K562 (cell line): ENCODE measurements at regions not wholly inside any gene's neighbourhood (a gene's known extent, or its start where the extent isn't known, plus 50 kb on each side); places are given as distances from the start of the nearest gene placed in this dataset.

ENCODE experiments used
- ZNF274 ChIP-seq: IDR thresholded peaks from 2 replicates; pipeline ENCODE4 v1.6.1; 2011; ENCODE audit warnings: low read depth, mild to moderate bottlenecking, low read length, moderate library complexity, borderline replicate concordance
- ZNF764 ChIP-seq: fragments of 250-450 bp; sonication (Bioruptor Pico); IDR thresholded peaks from 2 replicates; pipeline ENCODE4 v1.4.0; 2020; ENCODE audit warnings: low read depth, mild to moderate bottlenecking, moderate library complexity

- TF ChIP-seq ZNF764 (no peak), ZNF274 (no peak)
These were observed 133.9 kb downstream of the CAAP1 start for GRCh38 chr9:26758655-26759054.
